ENCODE measurements at regions not wholly inside any gene's neighbourhood (a gene's known extent, or its start where the extent isn't known, plus 50 kb on each side); places are given as distances from the start of the nearest gene placed in this dataset.
A peak's percentile ranks its signal among the peaks of the same experiment; 100 is the strongest.

- DNase-seq (ENCODE audit: insufficient read length, low spot score) (no peak), FAIRE-seq (no peak)
Measured at GRCh38 chr1:200319148-200319547, 90.7 kb downstream of the ZNF281 start.

- FAIRE-seq (no peak), DNase-seq (ENCODE audit: insufficient read length, low spot score) (no peak)
Measured at GRCh38 chr1:200317236-200317635, 92.6 kb downstream of the ZNF281 start.

GRCh38 chr1:200316148-200316803 lies 93.6 kb downstream of the ZNF281 start:
- FAIRE-seq (no peak), DNase-seq (ENCODE audit: insufficient read length, low spot score) (no peak)

- DNase-seq (ENCODE audit: insufficient read length, low spot score) (no peak), FAIRE-seq (no peak)
Measured at GRCh38 chr1:200314085-200314750, 95.6 kb downstream of the ZNF281 start.

GRCh38 chr1:200311256-200311655 lies 98.6 kb downstream of the ZNF281 start:
- FAIRE-seq (no peak), DNase-seq (ENCODE audit: insufficient read length, low spot score) (no peak)

- FAIRE-seq = no peak
- no peak for DNase-seq (ENCODE audit: insufficient read length, low spot score)
Measured at GRCh38 chr1:200310824-200311223, 99.0 kb downstream of the ZNF281 start.

- FAIRE-seq = no peak
- no peak for DNase-seq (ENCODE audit: insufficient read length, low spot score)
Measured at GRCh38 chr1:200307755-200308066, 102.1 kb downstream of the ZNF281 start.

- FAIRE-seq (peak; percentile 85), DNase-seq (ENCODE audit: insufficient read length, low spot score) (peak; percentile 15)
Measured at GRCh38 chr1:200306944-200307754, 102.7 kb downstream of the ZNF281 start.

- peak; percentile 44 for FAIRE-seq
- DNase-seq (ENCODE audit: insufficient read length, low spot score) = no peak
Measured at GRCh38 chr1:200305806-200306205, 104.0 kb downstream of the ZNF281 start.

GRCh38 chr1:200304171-200304570 lies 105.7 kb downstream of the ZNF281 start:
- DNase-seq (ENCODE audit: insufficient read length, low spot score) (no peak), FAIRE-seq (no peak)

- DNase-seq (ENCODE audit: insufficient read length, low spot score) (no peak), FAIRE-seq (no peak)
Measured at GRCh38 chr1:200302921-200303290, 106.9 kb downstream of the ZNF281 start.

GRCh38 chr1:200302192-200302920 lies 107.5 kb downstream of the ZNF281 start:
- peak; percentile 87 for FAIRE-seq
- DNase-seq (ENCODE audit: insufficient read length, low spot score) = peak; percentile 26

GRCh38 chr1:200301152-200301551 lies 108.7 kb downstream of the ZNF281 start:
- DNase-seq (ENCODE audit: insufficient read length, low spot score) = no peak
- no peak for FAIRE-seq

- FAIRE-seq = no peak
- DNase-seq (ENCODE audit: insufficient read length, low spot score) = no peak
Measured at GRCh38 chr1:200299571-200299970, 110.3 kb downstream of the ZNF281 start.

GRCh38 chr1:200298242-200298641 lies 111.6 kb downstream of the ZNF281 start:
- no peak for DNase-seq (ENCODE audit: insufficient read length, low spot score)
- no peak for FAIRE-seq

GRCh38 chr1:200296091-200296661 lies 113.7 kb downstream of the ZNF281 start:
- FAIRE-seq (no peak), DNase-seq (ENCODE audit: insufficient read length, low spot score) (no peak)

- no peak for DNase-seq (ENCODE audit: insufficient read length, low spot score)
- no peak for FAIRE-seq
Measured at GRCh38 chr1:200294241-200294640, 115.6 kb downstream of the ZNF281 start.

- no peak for FAIRE-seq
- no peak for DNase-seq (ENCODE audit: insufficient read length, low spot score)
Measured at GRCh38 chr1:200292699-200293098, 117.1 kb downstream of the ZNF281 start.

- no peak for FAIRE-seq
Measured at GRCh38 chr1:200291106-200291505, 118.7 kb downstream of the ZNF281 start.

GRCh38 chr1:200290010-200290685 lies 119.7 kb downstream of the ZNF281 start:
- FAIRE-seq (no peak), DNase-seq (ENCODE audit: insufficient read length, low spot score) (no peak)

More at GRCh38 chr1:200291106-200291505, 118.7 kb downstream of the ZNF281 start:
- DNase-seq (ENCODE audit: insufficient read length, low spot score) = no peak

All from GM19239 (cell line).